Heart left ventricle (tissue), 13 donors: ENCODE measurements at regions not wholly inside any gene's neighbourhood (a gene's known extent, or its start where the extent isn't known, plus 50 kb on each side); places are given as distances from the start of the nearest gene placed in this dataset.

Source experiments
- CTCF ChIP-seq, 12 donors: fragments of 200-600 bp; sonication (generic) in 4 of 12; IDR thresholded peaks; one replicate each; pipeline versions ENCODE4 v1.5.0 to v1.8.0; 2018 to 2022; ENCODE audit warnings: antibody characterized with exemption in 12 of 12, mild to moderate bottlenecking in 5 of 12
- POLR2A ChIP-seq, 2 donors: fragments of 450-650 bp; IDR thresholded peaks; one replicate each; pipeline ENCODE4 v1.6.1; 2017; ENCODE audit warnings: antibody characterized with exemption in 2 of 2, mild to moderate bottlenecking in 2 of 2, moderate library complexity in 2 of 2
- donor health status: ischemic (EF 13 %, LVEDD 7.1; RV severe dilation, severe dysfunction).
- donor health status: DM: no; HTN: yes; CAD: no.
- donor health status: DM: no; HTN: no; CAD: no.
- donor health status: ischemic (EF 25% LVEDD 6.9; RV normal size, moderate dysfunction).
- donor health status: ischemic (EF 25% LVEDD 5.7; RV mildly dilated, moderate dysfunction).
- donor health status: ischemic (EF 35%, LVEDD 5.7; RV mildly dilated, moderate dysfunction).
- donor health status: nonischemic (EF 11% LVEDD 7.7; RV severe dilation, severe dysfunction).
- donor health status: DM: yes; HTN: yes; CAD: no.
- donor health status: PGD.
- donor health status: ischemic (EF 29% LVEDD 5.4; RV normal size, mild dysfunction).
- donor health status: nonischemic (EF 23%, LVEDD 6.1; RV moderate dilation, normal function).

- no peak for TF ChIP-seq CTCF (IDR thresholded peaks at IDR 0.05)
- no peak for TF ChIP-seq POLR2A (IDR thresholded peaks at IDR 0.05)
Measured at GRCh38 chr5:86439593-86440110, 178.1 kb upstream of the COX7C start.
